Transverse colon (tissue), 4 donors: ENCODE measurements at regions not wholly inside any gene's neighbourhood (a gene's known extent, or its start where the extent isn't known, plus 50 kb on each side); places are given as distances from the start of the nearest gene placed in this dataset.

ENCODE experiments used
- DNase-seq: peaks from one replicate; pipeline ENCODE4 v3.0.0-alpha.2; 2019
- H3K27ac ChIP-seq, 4 donors: fragments of 200-600 bp; sonication (generic); 2 replicates each; pipeline ENCODE4 v1.5.1; 2016 to 2018; ENCODE audit warnings: inconsistent platforms in 4 of 4
- H3K27me3 ChIP-seq: fragments of 200-600 bp; sonication (generic); 2 replicates; pipeline ENCODE4 v1.5.1; 2017; ENCODE audit warnings: inconsistent platforms
- H3K36me3 ChIP-seq, 4 donors: fragments of 200-600 bp; sonication (generic); 2 replicates each; pipeline ENCODE4 v1.5.1; 2017 to 2019; ENCODE audit warnings: inconsistent platforms in 4 of 4
- H3K4me1 ChIP-seq, 4 donors: fragments of 200-600 bp; sonication (generic); 2 replicates each; pipeline ENCODE4 v1.5.1; 2017 to 2020; ENCODE audit warnings: inconsistent platforms in 4 of 4
- H3K4me3 ChIP-seq, 4 donors: fragments of 200-600 bp; sonication (generic); 1 replicate in 1 of 4; 2 replicates in 3 of 4; pipeline versions ENCODE4 v1.5.1 to v1.6.1; 2017 to 2019; ENCODE audit warnings: inconsistent platforms in 4 of 4
- H3K9me3 ChIP-seq, 2 donors: fragments of 200-600 bp; sonication (generic); 2 replicates each; pipeline ENCODE4 v1.5.1; 2017 to 2019; ENCODE audit warnings: inconsistent platforms in 2 of 2
- CTCF ChIP-seq, 5 experiments: fragments of 200-600 bp in 3 of 5; fragments of 450-650 bp in 2 of 5; sonication (generic) in 3 of 5; IDR thresholded peaks; 1 replicate in 2 of 5; 2 replicates in 3 of 5; pipeline ENCODE4 v1.5.1; 2016 to 2017; ENCODE audit warnings: antibody characterized with exemption in 5 of 5, inconsistent platforms in 3 of 5, mild to moderate bottlenecking in 2 of 5, moderate library complexity in 1 of 5
- EP300 ChIP-seq: sonication (generic); formaldehyde crosslinking; IDR thresholded peaks from one replicate; pipeline ENCODE4 v1.6.1; 2017; ENCODE audit warnings: antibody characterized with exemption, low read depth
- POLR2A ChIP-seq: fragments of 450-650 bp; IDR thresholded peaks from one replicate; pipeline ENCODE4 v1.6.1; 2016; ENCODE audit warnings: antibody characterized with exemption, mild to moderate bottlenecking, moderate library complexity
- POLR2AphosphoS5 ChIP-seq, 3 donors: sonication (generic); formaldehyde crosslinking; IDR thresholded peaks; one replicate each; pipeline ENCODE4 v1.6.1; 2016; ENCODE audit warnings: antibody characterized with exemption in 3 of 3
- WGBS, 2 donors: methylation state at CpG; one replicate each; pipeline ENCODE4 v1.1.5; 2018; ENCODE audit warnings: low coverage in 1 of 2; 5-methylcytosine and 5-hydroxymethylcytosine counted together
- in situ Hi-C, 4 donors: fragments of 200-750 bp; cut with MboI; loops; one replicate each; pipeline versions ENCODE4 v1.15.0 to v1.15.1; 2017; ENCODE audit warnings: low sequenced_read_pairs in 3 of 4, low pct_ligation_motif_present in 1 of 4, low pct_unique_long_range_greater_than_20kb in 1 of 4
- intact Hi-C: fragments of 100-400 bp; cut with DNase I; formaldehyde crosslinking; loops from one replicate; pipeline ENCODE4 v1.15.1; 2023; ENCODE audit warnings: low total_unique reads

DNA sequence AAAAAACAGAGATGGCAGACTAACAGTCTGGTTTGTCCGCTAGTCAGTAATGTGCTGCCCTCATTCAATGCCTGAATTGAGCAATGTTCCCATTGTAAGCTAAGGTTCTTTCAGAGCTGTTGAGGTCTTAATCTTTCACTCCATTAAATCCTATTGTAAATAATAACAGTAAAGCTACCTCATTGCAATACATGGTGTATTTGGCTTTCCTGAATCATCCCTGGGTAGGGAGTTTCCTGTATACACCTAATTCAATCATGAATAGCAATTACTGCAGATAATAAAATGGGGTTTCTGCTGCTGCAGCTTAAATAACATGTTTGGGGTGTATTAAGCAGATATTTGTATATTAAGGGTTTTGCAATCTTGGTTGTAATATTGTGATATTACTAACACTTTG, 1100.2 kb upstream of the INTU start:
- no peak for DNase-seq
- H3K4me3 ChIP-seq: no peak overlapping the region
- no peaks in the 10 kb centered on the region for H3K4me1 ChIP-seq
- H3K27ac ChIP-seq: no peak overlapping the region
- H3K9me3 ChIP-seq: no peaks in the 10 kb centered on the region
- intact Hi-C loops: no loop called here
- in situ Hi-C loops: no loop called here
- WGBS, 2 donors: 80 to 94% methylated on average over 1 of the region's 1 CpG
- TF ChIP-seq EP300: no peak
- TF ChIP-seq POLR2AphosphoS5 (IDR thresholded peaks at IDR 0.05): no peak
- no peak for TF ChIP-seq CTCF (IDR thresholded peaks at IDR 0.05)
- TF ChIP-seq POLR2A: no peak
- H3K36me3 ChIP-seq: no peaks in the 10 kb centered on the region
- H3K27me3 ChIP-seq: no peaks in the 10 kb centered on the region

GRCh38 chr4:126533146-126533805, 1099.5 kb upstream of the INTU start:
- TF ChIP-seq POLR2A (no peak), POLR2AphosphoS5 (IDR thresholded peaks at IDR 0.05) (no peak), CTCF (IDR thresholded peaks at IDR 0.05) (no peak), EP300 (no peak)
- Histone ChIP-seq H3K27me3 (no peaks in the 10 kb centered on the region), H3K4me1 (no peaks in the 10 kb centered on the region), H3K9me3 (no peaks in the 10 kb centered on the region), H3K27ac (no peak overlapping the region), H3K36me3 (no peaks in the 10 kb centered on the region), H3K4me3 (no peak overlapping the region)
- no peak for DNase-seq
- 40 to 57% methylated on average over 5 of the region's 5 CpGs for WGBS, 2 donors
- in situ Hi-C loops: no loop called here
- intact Hi-C loops: no loop called here

DNA sequence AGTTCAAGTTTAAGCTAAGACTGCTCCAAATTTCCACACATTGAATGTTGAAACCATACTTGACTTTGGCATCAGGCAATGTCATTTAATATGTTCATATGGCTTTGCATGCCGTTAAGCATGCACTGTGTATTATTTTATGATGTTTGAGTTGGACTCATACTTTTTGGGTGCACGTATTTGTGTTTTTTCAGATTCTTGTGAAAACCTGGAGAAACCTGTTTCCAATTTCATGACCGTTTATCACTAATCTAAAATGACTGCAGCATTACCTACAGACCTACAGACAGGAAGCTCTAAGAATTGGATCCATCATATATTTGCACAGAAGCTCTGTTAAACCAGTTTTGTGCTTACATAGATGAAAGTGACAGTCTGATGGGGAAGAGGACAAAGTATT, 1093.0 kb upstream of the INTU start:
- Histone ChIP-seq H3K36me3 (no peaks in the 10 kb centered on the region), H3K27me3 (no peaks in the 10 kb centered on the region), H3K9me3 (no peaks in the 10 kb centered on the region), H3K27ac (no peak overlapping the region), H3K4me1 (no peaks in the 10 kb centered on the region), H3K4me3 (no peak overlapping the region)
- intact Hi-C loops (no loop called here), in situ Hi-C loops (no loop called here)
- TF ChIP-seq CTCF (IDR thresholded peaks at IDR 0.05) (no peak), POLR2AphosphoS5 (IDR thresholded peaks at IDR 0.05) (no peak), POLR2A (no peak), EP300 (no peak)
- WGBS, 2 donors: 51 to 63% methylated on average over 3 of the region's 3 CpGs
- DNase-seq: no peak

- in situ Hi-C loops: no loop called here
- no peak overlapping the region for H3K27ac ChIP-seq
- no peaks in the 10 kb centered on the region for H3K27me3 ChIP-seq
- TF ChIP-seq POLR2A (no peak), CTCF (IDR thresholded peaks at IDR 0.05) (no peak), POLR2AphosphoS5 (IDR thresholded peaks at IDR 0.05) (no peak), EP300 (no peak)
- H3K36me3 ChIP-seq: no peaks in the 10 kb centered on the region
- DNase-seq: no peak
- H3K9me3 ChIP-seq: no peaks in the 10 kb centered on the region
- H3K4me3 ChIP-seq: no peak overlapping the region
- WGBS, 2 donors: 56 to 73% methylated on average over 2 of the region's 2 CpGs
- no peaks in the 10 kb centered on the region for H3K4me1 ChIP-seq
- intact Hi-C loops: no loop called here
Observed at GRCh38 chr4:126541820-126542219, 1090.9 kb upstream of the INTU start.
